Bronchial epithelial cell (primary cell): ENCODE measurements at regions not wholly inside any gene's neighbourhood (a gene's known extent, or its start where the extent isn't known, plus 50 kb on each side); places are given as distances from the start of the nearest gene placed in this dataset.
A peak's percentile ranks its signal among the peaks of the same experiment; 100 is the strongest.

Source experiments
- DNase-seq: peaks from one replicate; pipeline ENCODE4 v3.0.0-alpha.2; 2010; ENCODE audit warnings: low read depth
- FAIRE-seq: peaks from 2 replicates; lab custom pipeline; 2011; peaks lifted over from hg19 to GRCh38; lab: Jason Lieb, UNC
- H3K27me3 ChIP-seq: 2 replicates; pipeline ENCODE4 v1.5.1; 2011; ENCODE audit warnings: low read length; ENCODE audit not compliant: control insufficient read depth, insufficient read depth
- H3K36me3 ChIP-seq: 2 replicates; pipeline ENCODE4 v1.5.1; 2011; ENCODE audit warnings: low read length; ENCODE audit not compliant: control insufficient read depth, insufficient read depth
- H3K4me3 ChIP-seq: 2 replicates; pipeline ENCODE4 v1.5.1; 2011; ENCODE audit warnings: mild to moderate bottlenecking, low read depth, low read length, control low read depth
- TF ChIP-seq, protein P1 (sequence below): IDR thresholded peaks from 2 replicates; pipeline ENCODE4 v1.5.1; 2011; ENCODE audit warnings: mild to moderate bottlenecking, moderate library complexity, low read length, control low read depth, inconsistent platforms; ENCODE audit not compliant: insufficient read depth, severe bottlenecking

DNA sequence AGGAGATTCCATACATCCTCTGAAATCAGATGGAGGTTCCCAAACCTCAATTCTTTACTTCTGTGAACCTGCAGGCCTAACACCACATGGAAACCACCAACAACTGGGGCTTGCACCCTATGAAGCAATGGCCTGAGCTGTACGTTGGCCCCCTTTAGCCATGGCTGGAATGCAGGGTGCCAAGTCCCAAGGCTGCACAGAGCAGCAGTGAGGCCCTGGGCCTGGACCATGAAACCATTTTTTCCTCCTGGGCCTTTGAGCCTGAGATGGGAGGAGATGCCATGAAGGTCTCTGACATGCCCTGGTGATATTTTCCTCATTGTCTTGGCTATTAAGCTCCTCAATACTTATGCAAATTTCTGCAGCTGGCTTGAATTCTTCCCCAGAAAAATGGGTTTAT is 983.8 kb downstream of the CDH9 start:
- TF ChIP-seq, protein P1, sequence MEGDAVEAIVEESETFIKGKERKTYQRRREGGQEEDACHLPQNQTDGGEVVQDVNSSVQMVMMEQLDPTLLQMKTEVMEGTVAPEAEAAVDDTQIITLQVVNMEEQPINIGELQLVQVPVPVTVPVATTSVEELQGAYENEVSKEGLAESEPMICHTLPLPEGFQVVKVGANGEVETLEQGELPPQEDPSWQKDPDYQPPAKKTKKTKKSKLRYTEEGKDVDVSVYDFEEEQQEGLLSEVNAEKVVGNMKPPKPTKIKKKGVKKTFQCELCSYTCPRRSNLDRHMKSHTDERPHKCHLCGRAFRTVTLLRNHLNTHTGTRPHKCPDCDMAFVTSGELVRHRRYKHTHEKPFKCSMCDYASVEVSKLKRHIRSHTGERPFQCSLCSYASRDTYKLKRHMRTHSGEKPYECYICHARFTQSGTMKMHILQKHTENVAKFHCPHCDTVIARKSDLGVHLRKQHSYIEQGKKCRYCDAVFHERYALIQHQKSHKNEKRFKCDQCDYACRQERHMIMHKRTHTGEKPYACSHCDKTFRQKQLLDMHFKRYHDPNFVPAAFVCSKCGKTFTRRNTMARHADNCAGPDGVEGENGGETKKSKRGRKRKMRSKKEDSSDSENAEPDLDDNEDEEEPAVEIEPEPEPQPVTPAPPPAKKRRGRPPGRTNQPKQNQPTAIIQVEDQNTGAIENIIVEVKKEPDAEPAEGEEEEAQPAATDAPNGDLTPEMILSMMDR = no peak
- FAIRE-seq (no peak), DNase-seq (no peak)
- Histone ChIP-seq H3K27me3 (no peaks in the 10 kb centered on the region), H3K36me3 (no peaks in the 10 kb centered on the region), H3K4me3 (no peak overlapping the region)

DNA sequence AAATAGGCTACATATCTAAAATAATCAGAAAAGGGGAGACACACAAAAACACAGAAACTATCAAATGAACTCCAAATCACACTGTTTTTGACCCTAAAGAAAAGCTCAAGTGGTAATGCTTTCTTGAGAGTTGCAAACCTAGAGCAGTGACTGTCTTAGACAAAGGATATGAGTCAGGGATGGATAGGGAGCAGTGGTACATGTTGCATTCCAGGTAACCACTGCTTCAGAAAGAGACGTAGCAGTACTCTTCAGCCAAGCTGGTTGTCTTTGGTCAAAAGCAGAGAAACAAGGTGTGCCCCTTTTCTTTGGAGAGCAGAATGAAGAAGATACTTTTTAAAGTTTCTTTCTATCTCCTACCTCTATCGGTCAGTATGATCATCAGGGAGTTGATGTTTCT is 1003.6 kb downstream of the CDH9 start:
- TF ChIP-seq, protein P1 = no peak
- DNase-seq (peak; percentile 0), FAIRE-seq (no peak)
- Histone ChIP-seq H3K27me3 (no peaks in the 10 kb centered on the region), H3K36me3 (no peaks in the 10 kb centered on the region), H3K4me3 (no peak overlapping the region)

DNA sequence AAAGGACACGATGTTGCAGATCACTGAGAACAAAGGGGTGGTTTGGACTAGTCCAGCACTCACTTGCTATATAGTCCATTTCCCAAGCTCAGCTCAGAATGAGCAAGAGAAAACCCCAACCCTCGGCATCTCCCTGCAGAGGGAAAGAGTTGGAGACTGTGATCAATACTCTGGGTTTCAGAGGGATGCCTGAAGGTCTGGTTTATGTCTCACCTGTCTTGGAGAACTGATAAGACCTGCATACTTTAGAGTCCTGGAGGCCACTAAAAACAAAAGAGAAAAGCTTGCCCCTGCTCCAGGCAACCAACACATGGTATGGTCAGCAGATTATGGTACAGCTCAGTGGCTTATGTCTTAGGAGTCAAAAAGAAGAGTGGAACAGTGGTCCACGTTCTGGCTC is 1006.9 kb downstream of the CDH9 start:
- no peak for FAIRE-seq
- Histone ChIP-seq H3K27me3 (no peaks in the 10 kb centered on the region), H3K36me3 (no peaks in the 10 kb centered on the region), H3K4me3 (no peak overlapping the region)
- no peak for DNase-seq
- TF ChIP-seq, protein P1 = no peak

DNA sequence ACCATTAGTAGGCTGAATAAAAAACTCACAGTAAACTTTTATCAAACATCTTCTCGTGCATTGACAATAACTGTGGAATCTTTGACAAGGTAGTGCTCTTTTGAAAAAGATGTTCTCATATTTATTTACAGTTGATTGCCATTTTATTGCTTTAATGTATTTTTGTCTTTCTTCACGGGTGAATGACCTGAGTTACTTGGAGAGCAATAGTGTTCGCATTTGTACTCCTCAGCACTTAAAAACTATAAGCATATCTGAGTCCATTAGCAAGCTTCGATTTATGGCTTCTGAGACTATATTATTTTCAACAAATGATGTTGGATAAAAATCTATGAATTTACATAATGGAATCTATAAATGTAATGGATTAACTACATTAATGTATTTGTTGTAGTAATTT is 1012.3 kb downstream of the CDH9 start:
- H3K4me3 ChIP-seq = no peak overlapping the region
- FAIRE-seq = no peak
- H3K36me3 ChIP-seq = no peaks in the 10 kb centered on the region
- no peaks in the 10 kb centered on the region for H3K27me3 ChIP-seq
- TF ChIP-seq, protein P1 = no peak
- no peak for DNase-seq

DNA sequence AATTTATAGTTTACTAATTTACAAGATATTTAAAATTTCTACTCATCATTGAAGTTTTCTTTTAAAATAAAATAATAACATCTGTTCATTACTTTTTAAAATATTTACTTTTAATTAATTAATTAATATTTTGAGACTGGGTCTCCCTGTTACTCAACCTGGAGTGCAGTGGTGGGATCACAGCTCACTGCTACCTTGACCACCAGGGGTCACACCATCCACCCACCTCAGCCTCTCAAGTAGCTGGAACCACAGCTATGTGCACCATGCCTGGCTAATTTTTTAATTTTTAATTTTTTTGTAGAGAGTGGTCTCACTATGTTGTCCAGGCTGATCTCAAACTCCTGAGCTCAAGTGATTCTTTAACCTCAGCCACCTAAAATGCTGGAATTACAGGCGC is 1013.6 kb downstream of the CDH9 start:
- no peaks in the 10 kb centered on the region for H3K27me3 ChIP-seq
- H3K4me3 ChIP-seq = no peak overlapping the region
- TF ChIP-seq, protein P1 = no peak
- no peak for DNase-seq
- no peak for FAIRE-seq
- no peaks in the 10 kb centered on the region for H3K36me3 ChIP-seq

DNA sequence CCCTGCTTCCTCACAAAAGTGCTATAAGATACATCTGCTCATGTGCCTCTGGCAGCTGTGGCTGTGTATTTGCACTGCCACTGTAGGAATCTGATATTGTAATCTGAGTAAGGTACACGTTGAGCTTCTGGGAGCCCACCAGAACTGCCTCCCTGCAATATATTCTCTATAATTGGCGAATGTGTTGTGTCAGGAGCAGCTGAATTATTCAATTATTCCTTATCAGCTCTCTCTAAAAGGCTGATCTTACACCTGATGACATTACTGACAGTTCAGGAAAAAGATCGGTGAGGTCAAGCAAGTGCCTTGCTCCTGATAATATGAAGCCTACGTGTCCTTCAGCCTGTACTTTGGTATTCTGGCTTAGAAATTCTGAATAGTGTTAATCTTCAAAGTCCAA is 1015.0 kb downstream of the CDH9 start:
- FAIRE-seq (no peak), DNase-seq (no peak)
- TF ChIP-seq, protein P1 = no peak
- no peak overlapping the region for H3K4me3 ChIP-seq
- H3K27me3 ChIP-seq = no peaks in the 10 kb centered on the region
- H3K36me3 ChIP-seq = no peaks in the 10 kb centered on the region
